Limb (tissue), 2 donors: ENCODE measurements at regions not wholly inside any gene's neighbourhood (a gene's known extent, or its start where the extent isn't known, plus 50 kb on each side); places are given as distances from the start of the nearest gene placed in this dataset.
A peak's percentile ranks its signal among the peaks of the same experiment; 100 is the strongest.
"Not testable (repeated sequence)": the region's sequence is repeated elsewhere in the genome, so short reads cannot be mapped to it uniquely, and the experiment has no call there.

Experiments
- DNase-seq, 2 donors: peaks; one replicate each; pipeline ENCODE4 v3.0.0-alpha.2; 2016; ENCODE audit errors: extremely low spot score in 2 of 2

DNA sequence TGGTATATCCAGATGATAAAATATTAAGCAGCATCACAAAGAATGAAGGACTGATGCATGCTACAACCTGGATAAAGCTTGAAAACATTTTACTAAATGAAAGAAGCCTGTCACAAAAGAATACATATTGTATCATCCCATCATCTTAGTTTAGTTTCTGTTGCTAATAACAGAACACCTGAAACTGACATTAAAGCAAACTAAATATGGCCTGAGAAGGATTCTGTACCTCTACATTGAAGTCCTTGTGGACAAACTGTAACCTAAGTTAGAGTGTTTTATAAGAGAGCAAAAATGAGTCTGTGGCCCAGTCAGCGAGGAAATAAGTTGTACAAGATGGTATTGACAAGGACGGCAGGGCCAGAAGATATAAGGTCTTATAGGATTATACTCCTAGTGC lies 261.0 kb upstream of the CPHXL start:
- DNase-seq, result no peak

DNA sequence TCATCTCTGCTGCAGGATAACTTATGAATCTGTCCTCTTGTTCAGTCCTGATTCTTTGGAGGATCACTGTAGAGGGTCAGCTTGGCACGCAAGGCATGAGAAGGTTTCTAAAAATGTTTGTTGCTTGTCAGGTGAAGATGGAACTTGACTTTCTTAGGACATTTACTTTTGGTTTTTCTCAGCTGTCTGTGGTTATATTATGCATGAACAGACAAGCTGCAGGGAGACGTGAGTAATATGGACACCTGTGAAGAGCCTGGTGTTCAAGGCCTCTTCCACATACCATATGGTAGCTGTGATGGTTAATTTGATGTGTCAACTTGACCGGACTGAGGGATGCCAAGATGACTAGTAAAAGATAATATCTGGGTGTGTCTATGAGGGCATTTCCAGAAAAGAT lies 270.2 kb upstream of the CPHXL start:
- DNase-seq, result no peak

DNA sequence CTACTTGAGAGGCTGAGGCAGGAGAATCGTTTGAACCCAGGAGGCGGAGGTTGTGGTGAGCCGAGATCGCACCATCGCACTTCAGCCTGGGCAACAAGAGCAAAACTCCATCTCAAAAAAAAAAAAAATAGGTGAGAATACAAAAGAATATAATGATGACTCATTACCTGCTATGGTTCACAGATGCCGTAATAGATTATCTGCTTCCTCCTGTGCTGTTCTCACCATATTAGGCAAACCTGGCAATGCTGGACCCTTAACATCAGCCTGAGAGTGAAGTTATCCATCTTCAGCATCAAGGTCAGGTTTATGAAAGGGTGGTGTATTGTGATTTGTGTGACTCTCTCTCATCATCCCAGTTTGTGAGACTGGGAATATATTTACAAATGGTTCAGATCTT lies 271.3 kb upstream of the CPHXL start:
- no peak for DNase-seq

DNA sequence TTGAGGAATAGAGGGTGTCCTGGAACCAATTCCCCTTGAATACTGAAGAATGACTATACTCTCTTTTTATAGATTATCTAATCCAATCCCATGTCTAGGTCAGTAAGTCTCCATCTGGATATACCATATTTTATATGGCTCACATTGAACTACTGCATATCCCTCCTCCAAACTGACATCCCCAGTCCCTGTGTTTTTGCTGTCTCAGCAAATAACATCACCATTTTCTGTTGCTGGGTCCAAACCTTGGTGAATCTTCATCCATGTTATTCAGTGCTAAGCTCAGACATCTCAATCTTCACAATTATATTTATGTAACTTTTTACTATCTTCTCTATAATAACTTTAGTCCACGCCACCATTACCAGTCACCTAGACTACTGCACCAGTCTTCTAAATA lies 269.6 kb upstream of the CNTNAP4 start:
- DNase-seq, result no peak

DNA sequence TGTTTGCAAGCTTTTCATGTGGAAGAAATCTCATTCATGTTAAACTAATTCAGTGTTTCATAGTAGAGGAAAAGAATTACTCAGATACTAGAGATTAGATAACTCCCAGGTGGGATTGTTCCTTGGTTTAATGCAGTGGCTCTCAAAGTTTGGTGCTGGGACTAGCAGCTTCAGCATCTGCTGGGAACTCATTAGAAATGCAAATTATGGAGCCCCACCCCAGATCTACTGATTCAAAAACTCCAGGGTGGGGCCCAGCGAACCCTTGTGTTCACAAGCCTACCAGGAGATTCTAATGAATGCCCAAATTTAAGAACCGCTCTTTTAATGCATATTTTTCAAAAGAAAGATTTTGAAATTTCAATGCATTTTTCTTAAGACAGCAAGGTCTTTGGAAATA lies 253.4 kb upstream of the CNTNAP4 start:
- DNase-seq, result no peak

DNA sequence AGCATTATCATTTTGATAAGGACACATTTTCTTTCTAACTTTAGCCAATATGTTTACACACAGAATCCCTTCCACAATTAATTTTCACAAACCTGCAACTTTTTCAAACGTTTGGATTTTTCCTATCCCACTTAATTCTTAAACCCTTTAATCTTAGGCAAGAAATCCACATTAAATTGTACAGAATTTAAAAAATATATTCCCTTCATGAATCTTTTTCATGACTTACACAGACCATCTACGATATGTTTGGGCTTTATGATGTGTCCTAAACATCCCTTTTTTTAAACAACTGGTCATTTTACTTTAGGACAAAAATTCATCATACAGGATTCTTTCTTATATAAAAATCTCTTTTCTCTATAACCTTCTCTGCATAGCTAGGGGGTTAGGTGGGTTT lies 241.5 kb upstream of the CNTNAP4 start:
- DNase-seq, result no peak

DNA sequence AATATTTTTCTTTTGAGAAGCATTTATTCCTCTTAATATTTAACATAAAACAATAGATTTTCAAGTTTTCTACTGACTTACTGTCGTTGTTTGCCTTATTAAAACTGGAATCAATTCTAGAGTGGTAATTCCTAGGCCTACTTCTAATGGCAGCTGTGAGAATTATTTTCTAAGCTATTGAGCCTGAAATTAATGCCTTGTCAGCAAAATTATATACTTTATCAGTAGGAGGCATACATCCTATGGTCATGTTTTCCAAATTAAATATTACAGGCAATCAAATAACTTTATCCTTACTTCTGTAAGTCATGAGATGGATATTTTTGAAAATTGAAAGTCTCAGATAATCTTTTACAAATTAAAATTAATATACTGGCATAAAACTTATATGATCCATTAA lies 239.1 kb upstream of the CNTNAP4 start:
- DNase-seq, result no peak

DNA sequence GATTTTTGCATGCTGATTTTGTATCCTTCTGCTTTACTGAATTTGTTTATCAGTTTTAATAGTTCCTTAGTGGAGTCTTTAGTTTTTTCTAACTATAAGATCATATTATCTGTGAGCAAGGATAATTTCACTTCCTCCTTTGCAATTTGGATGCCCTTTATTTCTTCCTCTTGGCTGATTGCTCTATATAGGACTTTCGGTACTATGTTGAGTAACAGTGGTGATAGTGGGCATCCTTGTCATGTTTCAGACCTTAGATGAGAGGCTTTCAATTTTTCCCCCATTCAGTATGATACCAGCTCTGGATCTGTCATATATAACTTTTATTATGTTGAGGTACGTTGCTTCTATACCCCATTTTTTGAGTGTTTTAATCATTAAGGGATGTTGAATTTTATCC lies 224.5 kb upstream of the CNTNAP4 start:
- no peak for DNase-seq

DNA sequence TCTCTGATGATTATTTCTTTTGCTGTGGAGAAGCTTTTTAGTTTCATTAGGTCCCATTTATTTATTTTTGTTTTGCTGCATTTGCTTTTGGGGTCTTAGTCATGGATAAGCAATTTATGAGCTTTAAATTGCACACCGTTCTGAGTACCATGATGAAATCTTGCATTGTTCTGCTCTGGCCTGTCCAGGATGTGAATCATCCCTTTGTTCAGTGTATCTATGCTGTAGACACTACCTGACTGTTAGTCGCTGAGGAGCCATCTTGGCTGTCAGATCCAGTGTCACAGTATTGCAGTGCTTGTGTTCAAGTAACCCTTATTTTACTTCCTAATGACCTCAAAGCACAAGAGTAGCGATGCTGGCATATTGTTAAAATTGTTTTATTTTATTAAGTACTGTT lies 218.0 kb upstream of the CNTNAP4 start:
- no peak for DNase-seq

DNA sequence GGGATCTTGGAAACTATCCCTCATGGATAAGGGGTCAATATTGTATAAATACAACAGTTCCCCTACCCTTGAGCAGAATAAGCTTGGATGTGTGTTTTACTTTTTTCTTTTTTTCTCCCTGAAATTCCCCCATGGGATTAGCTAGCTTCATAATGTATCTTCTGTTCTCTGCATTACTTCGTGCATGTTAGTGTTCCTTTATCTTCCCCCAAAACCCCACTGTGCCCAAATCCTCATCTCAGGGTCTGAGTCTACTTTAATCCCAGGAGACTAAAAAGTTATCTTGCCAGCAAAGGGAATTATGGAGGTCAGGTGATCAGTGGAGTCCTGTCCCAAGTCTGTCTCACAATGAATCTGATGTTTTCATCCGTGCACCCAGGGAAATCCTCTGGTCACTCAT lies 217.5 kb upstream of the CNTNAP4 start:
- DNase-seq, result no peak

DNA sequence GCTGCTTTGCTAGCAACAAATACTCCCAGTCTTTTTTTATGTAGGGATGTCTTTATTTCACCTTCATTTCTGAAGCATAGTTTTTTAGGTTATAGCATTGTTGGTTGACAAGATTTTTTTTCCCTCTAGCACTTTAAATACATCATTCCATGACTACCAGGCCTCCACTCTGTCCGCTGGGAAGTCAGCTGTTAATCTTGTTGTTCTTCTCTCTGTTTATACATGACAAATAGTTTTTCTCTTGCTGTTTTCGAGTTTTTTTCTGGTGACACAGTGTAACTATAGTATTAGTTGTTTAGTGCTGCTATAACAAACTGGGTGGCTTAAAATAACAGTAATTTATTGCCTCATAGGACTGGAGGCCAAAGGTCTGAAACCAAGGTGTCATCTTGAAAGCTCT lies 205.5 kb upstream of the CNTNAP4 start:
- no peak for DNase-seq

DNA sequence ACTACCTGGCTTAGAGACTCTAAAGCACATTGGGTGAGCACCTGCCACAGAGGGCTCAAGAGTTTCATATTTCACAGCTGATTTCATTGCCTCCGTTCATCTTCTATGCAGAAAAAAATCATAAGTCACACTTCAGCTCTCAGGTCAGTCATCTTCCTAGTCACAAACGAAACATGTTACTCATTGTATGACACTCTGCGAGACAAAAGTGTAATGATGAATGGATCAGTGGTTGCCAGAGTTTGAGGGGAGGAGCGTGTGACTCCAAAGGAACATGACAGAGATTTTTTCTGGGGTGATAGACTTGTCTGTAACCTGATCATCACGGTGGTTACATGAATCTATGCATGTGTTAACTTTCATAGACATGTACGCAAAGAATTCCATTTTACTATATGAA lies 195.2 kb upstream of the CNTNAP4 start:
- no peak for DNase-seq

DNA sequence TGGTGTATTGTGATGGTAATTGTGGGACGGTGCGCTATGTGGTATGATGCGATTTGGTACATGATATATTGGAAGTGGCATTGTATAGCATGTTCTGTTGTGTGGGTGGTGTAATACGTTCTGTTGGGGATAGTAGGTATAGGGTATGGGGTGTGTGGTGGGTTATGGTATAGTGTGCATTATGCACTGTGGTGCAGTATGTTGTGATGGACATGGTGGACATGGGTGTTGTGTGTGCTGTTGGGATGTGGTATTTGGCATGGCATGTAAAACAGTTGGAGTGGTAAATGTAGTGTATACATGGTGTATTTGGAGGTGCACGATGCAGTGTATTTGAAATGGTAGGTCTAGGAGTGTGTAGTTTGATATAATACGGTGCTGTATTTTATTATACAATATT lies 170.6 kb upstream of the CNTNAP4 start:
- no peak for DNase-seq

DNA sequence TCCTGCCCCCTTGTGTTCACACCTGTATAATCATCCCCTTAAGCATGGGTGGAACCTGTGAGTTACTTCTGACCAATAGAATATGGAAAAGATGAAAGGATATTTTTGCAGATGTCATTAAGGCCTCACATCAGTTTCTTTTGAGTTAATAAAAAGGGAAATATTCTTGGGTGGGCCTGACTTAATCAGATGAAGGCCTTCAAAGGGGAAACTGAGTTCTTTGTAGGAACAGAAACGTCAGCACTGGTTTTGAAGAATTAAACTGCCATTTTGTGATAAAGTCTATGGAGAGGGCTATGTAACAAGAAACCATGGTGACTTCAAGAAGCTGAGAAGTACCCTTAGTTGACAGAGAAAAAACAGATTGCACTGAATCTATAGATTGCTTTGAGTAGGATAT lies 168.7 kb upstream of the CNTNAP4 start:
- no peak for DNase-seq

DNA sequence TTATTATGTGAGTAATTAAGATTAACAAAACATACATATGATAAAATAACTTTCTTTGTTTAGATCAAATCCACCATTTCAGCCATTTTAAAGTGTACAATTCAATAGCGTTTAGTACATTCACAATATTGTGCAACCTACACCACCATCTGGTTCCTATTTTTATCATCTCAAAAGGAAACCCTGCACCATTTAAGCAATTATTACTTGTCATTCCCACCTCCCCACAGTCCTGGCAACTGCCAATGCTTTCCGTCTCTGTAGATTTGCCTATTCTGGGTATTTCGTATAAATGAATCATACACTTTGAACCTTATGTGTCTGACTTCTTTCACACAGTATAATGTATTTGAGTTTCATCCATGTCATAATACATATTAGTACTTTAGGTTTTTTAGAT lies 162.5 kb upstream of the CNTNAP4 start:
- peak in 1 of 2 donors; percentile 11 for DNase-seq

DNA sequence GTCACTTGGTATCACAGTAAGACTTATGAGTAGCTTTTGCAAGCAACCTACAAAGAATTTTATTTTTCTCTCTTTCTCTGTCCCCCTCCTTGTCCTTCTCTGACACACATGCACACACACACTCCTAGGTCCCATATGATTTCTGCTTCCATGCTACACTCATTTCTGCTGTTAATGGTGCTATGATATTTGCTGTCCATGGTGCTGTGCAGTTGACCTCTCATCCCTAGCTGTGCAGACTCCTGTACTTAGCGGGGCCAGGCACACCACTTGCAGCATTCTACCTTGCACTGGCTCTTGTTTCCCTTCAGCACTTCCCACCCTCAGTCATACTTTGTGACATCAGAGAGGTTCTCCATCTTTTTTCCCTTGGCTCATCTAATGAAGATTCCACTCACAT lies 158.9 kb upstream of the CNTNAP4 start:
- no peak for DNase-seq

DNA sequence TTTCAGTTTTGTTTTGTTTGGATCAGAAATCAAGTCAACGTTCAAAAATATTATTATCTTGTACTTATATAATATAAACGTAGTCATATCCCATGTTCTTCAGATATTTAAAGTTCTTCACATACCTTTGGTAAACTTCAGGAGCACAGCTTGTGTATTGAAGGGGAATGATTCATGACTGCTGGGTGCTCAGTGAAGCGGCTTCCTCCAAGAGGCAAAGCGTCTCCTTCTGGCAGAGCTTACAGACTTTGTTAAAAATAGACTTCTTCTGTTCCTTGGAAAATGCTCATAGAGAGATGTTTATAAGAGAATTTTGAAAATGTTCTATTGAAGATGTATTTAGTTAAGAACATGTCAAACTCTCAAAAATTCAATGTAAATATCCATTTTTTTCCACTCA lies 155.6 kb upstream of the CNTNAP4 start:
- DNase-seq, result no peak

DNA sequence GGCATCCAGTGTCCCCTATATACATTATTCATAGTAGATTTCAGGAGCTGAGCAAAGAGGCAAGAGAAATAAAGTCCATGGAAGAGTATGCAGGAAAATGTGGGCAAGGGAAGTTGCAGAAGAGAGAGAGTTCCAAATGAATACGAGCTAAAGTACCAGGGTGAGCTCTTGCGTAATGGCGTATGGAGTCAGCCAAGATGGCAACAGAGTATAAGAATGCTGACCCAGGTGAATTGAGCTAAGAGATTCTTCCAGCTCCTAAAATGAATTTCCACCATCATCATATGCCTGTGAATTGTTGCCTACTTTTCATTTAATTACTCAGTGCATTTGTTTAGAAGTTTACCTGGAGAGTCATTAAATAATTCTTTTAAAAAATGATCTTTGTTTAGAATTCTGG lies 153.2 kb upstream of the CNTNAP4 start:
- DNase-seq, result no peak

DNA sequence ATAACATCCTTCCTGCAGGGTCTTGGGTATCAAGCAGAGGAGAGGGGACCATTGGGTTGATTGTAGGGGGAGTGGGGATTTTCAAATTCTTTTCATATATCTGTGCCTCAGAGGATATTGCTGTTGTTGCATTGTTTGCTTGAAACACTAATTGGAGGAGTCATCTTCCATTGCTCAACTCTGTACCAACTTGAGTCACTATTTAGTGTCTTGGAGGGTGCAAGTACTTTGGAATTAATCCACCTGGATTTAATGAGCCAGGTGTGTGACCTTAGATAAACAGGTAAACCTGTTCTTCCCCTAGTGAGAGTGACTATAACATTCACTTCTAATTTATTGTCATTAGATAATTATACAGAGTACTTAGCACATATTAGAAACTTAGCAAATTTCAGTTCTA lies 151.3 kb upstream of the CNTNAP4 start:
- DNase-seq, result no peak

DNA sequence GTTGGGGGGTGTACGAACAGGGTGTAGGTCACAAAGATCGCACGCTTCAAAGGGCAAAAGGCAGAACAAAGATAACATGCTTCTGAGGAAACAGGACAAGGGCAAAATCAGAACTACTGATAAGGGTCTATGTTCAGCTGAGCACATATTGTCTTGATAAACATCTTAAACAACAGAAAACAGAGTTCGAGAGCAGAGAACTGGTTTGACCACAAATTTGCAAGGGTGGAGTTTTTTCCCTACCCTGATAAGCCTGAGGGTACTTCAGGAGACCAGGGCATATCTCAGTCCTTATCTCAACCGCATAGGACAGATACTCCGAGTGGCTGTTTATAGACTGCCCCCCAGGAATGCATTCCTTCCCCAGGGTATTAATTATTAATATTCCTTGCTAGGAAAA lies 139.1 kb upstream of the CNTNAP4 start:
- not testable (repeated sequence) for DNase-seq

DNA sequence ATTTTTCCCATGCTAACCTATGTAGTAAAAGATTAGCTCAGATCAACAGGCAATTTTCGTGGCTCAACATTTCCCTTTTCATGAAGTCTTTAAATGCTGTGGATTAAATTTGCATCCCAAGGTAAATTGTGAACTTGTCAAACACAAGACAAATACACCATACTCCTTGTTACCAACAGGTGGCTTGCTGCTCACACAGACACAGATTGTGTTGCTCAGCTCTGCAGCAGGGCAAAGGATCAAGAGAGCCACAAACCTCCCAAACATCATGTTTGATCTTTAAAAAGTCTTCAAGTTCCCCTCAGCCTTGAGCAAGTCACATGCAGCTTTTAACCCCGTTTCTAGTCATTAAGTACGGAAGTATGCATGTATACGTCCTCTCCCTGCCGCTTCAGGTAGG lies 119.6 kb upstream of the CNTNAP4 start:
- DNase-seq, result no peak

DNA sequence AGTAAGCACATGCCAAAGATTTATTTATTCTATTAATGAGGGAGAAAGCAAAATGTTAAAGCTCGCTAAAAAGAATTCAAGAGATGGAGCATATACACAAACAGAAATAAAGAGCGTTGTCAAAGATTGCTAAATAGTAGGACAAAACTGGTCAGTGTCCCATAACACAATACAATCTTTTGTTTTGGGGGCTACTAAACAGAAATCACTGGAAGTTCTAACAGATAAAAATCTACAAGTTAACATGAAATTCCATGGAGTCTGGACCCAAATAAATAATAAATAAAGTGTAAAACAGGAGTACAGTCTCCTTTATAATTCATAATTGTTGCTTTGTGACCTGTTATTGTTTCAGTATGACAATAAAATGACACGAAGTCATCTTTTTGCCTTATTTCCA lies 115.2 kb upstream of the CNTNAP4 start:
- DNase-seq, result no peak

DNA sequence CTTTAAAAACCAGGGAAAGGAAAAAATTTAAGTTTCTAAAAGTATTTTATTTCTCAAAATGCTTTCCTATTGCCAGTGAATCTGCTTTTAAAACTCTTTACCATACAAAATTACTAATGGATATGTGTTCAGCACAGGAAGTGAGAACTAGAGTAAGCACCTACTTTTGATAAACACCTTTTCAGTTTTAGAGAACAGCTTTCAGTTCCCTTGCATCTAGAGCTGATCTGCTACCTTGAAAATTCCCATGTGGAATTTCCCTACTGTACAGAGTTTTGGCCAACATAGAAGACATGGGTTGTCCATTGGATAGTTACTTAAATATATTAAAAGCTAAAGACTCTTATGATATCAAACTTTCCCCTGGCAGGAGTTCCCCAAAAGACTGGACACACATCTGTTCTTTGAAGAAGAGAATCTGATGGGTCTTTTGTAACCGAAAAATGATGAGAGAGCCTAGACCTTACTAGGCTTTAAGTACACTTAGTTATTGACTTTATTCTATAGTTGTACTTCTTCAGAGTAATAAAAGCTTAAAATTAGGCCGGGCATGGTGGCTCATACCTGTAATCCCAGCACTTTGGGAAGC lies 112.1 kb upstream of the CNTNAP4 start:
- DNase-seq, result no peak

DNA sequence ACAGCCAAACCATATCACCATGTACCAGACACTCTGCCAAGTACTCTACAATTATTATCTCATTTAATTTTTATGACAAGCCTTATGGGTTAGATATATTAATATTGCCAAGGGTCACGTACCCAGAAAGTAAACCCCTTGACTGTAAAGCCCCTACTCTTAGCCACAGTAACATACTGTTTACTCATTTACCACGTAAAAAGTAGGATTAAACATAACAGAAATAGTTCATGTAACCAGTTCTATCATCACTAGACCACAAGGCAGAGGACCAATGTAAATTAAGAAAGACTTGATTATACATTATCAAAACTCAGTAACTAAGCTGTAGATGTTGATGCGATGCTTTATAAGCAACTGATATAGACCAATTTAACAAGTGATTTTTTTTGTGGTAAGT lies 101.5 kb upstream of the CNTNAP4 start:
- DNase-seq, result no peak
